GM12892 (cell line): ENCODE measurements at regions not wholly inside any gene's neighbourhood (a gene's known extent, or its start where the extent isn't known, plus 50 kb on each side); places are given as distances from the start of the nearest gene placed in this dataset.
"Not testable (repeated sequence)": the region's sequence is repeated elsewhere in the genome, so short reads cannot be mapped to it uniquely, and the experiment has no call there.

Experiments used
- POLR2A ChIP-seq: IDR thresholded peaks from 2 replicates; pipeline ENCODE4 v1.6.1; 2011; ENCODE audit warnings: low read depth, low read length, control low read depth
- POLR2AphosphoS5 ChIP-seq: IDR thresholded peaks from 2 replicates; pipeline ENCODE4 v1.6.1; 2011; ENCODE audit warnings: low read depth, low read length, control low read depth
- TAF1 ChIP-seq: IDR thresholded peaks from 2 replicates; pipeline ENCODE4 v1.6.1; 2011; ENCODE audit warnings: low read depth, mild to moderate bottlenecking, control low read depth, low read length, borderline replicate concordance

DNA sequence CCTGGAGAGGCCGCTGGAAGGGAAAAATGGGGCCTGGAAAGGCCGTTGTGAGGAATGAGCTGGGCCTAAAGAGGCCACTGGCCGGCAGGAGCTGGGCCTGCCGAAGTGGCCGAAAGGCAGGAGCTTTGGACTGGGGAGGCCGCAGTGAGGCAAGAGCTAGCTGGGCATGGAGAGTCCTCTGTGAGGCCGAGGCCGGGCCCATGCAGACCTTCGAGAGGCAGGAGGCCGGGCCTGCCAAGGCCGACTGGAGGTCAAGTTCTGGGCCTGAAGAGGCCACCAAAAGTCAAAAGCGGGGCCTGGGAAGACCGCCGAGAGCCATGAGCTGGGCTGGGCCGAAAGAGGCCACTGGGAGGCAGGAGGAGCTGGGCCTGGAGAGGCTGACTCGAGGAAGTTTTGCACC lies 71.6 kb upstream of the COBL start:
- not testable (repeated sequence) for TF ChIP-seq POLR2A, TAF1, POLR2AphosphoS5
